ENCODE measurements at regions not wholly inside any gene's neighbourhood (a gene's known extent, or its start where the extent isn't known, plus 50 kb on each side); places are given as distances from the start of the nearest gene placed in this dataset.

DNA sequence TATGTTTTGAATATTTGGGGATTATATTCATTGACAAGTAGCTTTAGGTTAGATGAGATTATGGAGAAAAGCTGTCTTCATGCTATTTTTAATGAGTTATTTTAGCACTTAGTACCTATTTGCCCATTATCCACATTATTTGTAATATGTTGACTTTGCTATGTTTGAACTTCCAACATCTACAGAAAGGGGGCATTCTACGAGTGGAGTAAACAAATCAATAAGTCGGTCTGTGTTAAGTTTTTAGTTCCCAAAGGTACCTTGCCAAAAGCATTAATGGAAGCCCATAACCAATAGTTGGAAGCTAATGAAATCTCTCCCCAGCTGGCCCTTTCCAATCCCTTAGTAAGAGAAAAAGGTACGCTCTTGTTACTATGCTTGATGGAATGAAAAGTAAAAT is 250.0 kb upstream of the E2F7 start:
- TF ChIP-seq SUZ12 (IDR thresholded peaks at IDR 0.05; ENCODE audit: extremely low read depth, insufficient read depth, insufficient read length) (no peak), ZNF274 (IDR thresholded peaks at IDR 0.05; ENCODE audit: low read depth, low read length) (no peak)

Data from NT2/D1 (cell line).